GM23248 (cell line): ENCODE measurements at regions not wholly inside any gene's neighbourhood (a gene's known extent, or its start where the extent isn't known, plus 50 kb on each side); places are given as distances from the start of the nearest gene placed in this dataset.

ENCODE experiments used
- DNase-seq: peaks from one replicate; pipeline ENCODE4 v3.0.0-alpha.2; 2015
- H2AFZ ChIP-seq: fragments of 200-600 bp; sonication (generic); 2 replicates; pipeline ENCODE4 v1.6.1; 2016; ENCODE audit warnings: antibody characterized with exemption
- H3F3A ChIP-seq: fragments of 200-600 bp; sonication (generic); 2 replicates; pipeline ENCODE4 v1.6.1; 2016; ENCODE audit warnings: mild to moderate bottlenecking, antibody characterized with exemption, mixed run types; ENCODE audit not compliant: insufficient read depth
- H3K27ac ChIP-seq: fragments of 200-600 bp; sonication (generic); 2 replicates; pipeline ENCODE4 v1.5.1; 2016; ENCODE audit warnings: mild to moderate bottlenecking
- H3K27me3 ChIP-seq: fragments of 200-600 bp; sonication (generic); replicated peaks from 2 replicates; pipeline ENCODE4 v1.6.1; 2016; ENCODE audit warnings: mild to moderate bottlenecking; ENCODE audit not compliant: insufficient read depth
- H3K36me3 ChIP-seq: fragments of 200-600 bp; sonication (generic); 2 replicates; pipeline ENCODE4 v1.6.1; 2016; ENCODE audit warnings: low read depth, mild to moderate bottlenecking
- H3K4me1 ChIP-seq: fragments of 200-600 bp; sonication (generic); 2 replicates; pipeline ENCODE4 v1.6.1; 2016; ENCODE audit warnings: mild to moderate bottlenecking; ENCODE audit not compliant: insufficient read depth
- H3K4me2 ChIP-seq: fragments of 200-600 bp; sonication (generic); one replicate; pipeline ENCODE4 v1.6.1; 2016; ENCODE audit warnings: mild to moderate bottlenecking; ENCODE audit not compliant: unreplicated experiment
- H3K4me3 ChIP-seq: fragments of 200-600 bp; sonication (generic); 2 replicates; pipeline ENCODE4 v1.5.1; 2016; ENCODE audit warnings: mild to moderate bottlenecking
- H3K79me2 ChIP-seq: fragments of 200-600 bp; sonication (generic); 2 replicates; pipeline ENCODE4 v1.6.1; 2016; ENCODE audit warnings: mild to moderate bottlenecking; ENCODE audit not compliant: insufficient read depth
- H3K9ac ChIP-seq: fragments of 200-600 bp; sonication (generic); 2 replicates; pipeline ENCODE4 v1.6.1; 2016; ENCODE audit warnings: mild to moderate bottlenecking
- H3K9me2 ChIP-seq: fragments of 200-600 bp; sonication (generic); 2 replicates; pipeline ENCODE4 v1.6.1; 2016; ENCODE audit warnings: mixed run types, mild to moderate bottlenecking, moderate library complexity; ENCODE audit not compliant: insufficient read depth
- H3K9me3 ChIP-seq: fragments of 200-600 bp; sonication (generic); one replicate; pipeline ENCODE4 v1.6.1; 2017; ENCODE audit warnings: low read depth
- H4K20me1 ChIP-seq: fragments of 200-600 bp; sonication (generic); 2 replicates; pipeline ENCODE4 v1.6.0; 2016; ENCODE audit not compliant: insufficient read depth
- EZH2 ChIP-seq: fragments of 200-600 bp; sonication (generic); IDR thresholded peaks from 2 replicates; pipeline ENCODE4 v1.6.1; 2018; ENCODE audit warnings: antibody characterized with exemption, mild to moderate bottlenecking; ENCODE audit not compliant: insufficient read depth, poor library complexity, severe bottlenecking
- EZH2phosphoT487 ChIP-seq: fragments of 200-600 bp; sonication (generic); IDR thresholded peaks from 2 replicates; pipeline ENCODE4 v1.6.1; 2018; ENCODE audit warnings: antibody characterized with exemption, moderate library complexity, mild to moderate bottlenecking, low read depth; ENCODE audit not compliant: insufficient read depth
- WGBS, 2 experiments: methylation state at CpG; one replicate each; pipeline ENCODE4 v1.1.6; 2015 to 2017; ENCODE audit warnings: low lambda C conversion rate in 2 of 2, low coverage in 1 of 2; ENCODE audit errors: missing lambda C conversion rate in 2 of 2; 5-methylcytosine and 5-hydroxymethylcytosine counted together
- in situ Hi-C: fragments of 300-500 bp; cut with MboI; formaldehyde crosslinking; loops from 2 replicates; pipeline ENCODE4 v1.15.0; 2020

- no peaks in the 10 kb centered on the region for H3F3A ChIP-seq
- H3K4me3 ChIP-seq, result no peak overlapping the region
- H3K4me2 ChIP-seq, result no peak overlapping the region
- H3K9me2 ChIP-seq, result no peaks in the 10 kb centered on the region
- H3K27me3 ChIP-seq, result no peaks in the 10 kb centered on the region
- H3K79me2 ChIP-seq, result no peaks in the 10 kb centered on the region
- no peaks in the 10 kb centered on the region for H3K36me3 ChIP-seq
- TF ChIP-seq EZH2phosphoT487, result no peak
- no peak for TF ChIP-seq EZH2
- no peak overlapping the region for H2AFZ ChIP-seq
- H4K20me1 ChIP-seq, result no peaks in the 10 kb centered on the region
- H3K9ac ChIP-seq, result no peak overlapping the region
- no peaks in the 10 kb centered on the region for H3K9me3 ChIP-seq
- no peak overlapping the region for H3K27ac ChIP-seq
- in situ Hi-C loops, result loop anchor here (25.0 kb wide), 2 partner anchors 552 to 1077 kb away; no protein-coding TSS in a partner anchor
- 97 to 100% methylated on average over 1 of the region's 1 CpG for WGBS, 2 experiments
- no peak for DNase-seq
- H3K4me1 ChIP-seq, result no peaks in the 10 kb centered on the region
These were observed 422.5 kb downstream of the TMEM135 start for GRCh38 chr11:87460279-87460678.

- Histone ChIP-seq H3K4me2 (no peak overlapping the region), H3K27me3 (no peaks in the 10 kb centered on the region), H3K27ac (no peak overlapping the region), H2AFZ (no peak overlapping the region), H3K4me1 (peaks cover 2% of the 10 kb centered on the region; the same call in 1 of the 2 replicates), H3F3A (no peaks in the 10 kb centered on the region), H3K9me2 (no peaks in the 10 kb centered on the region), H3K36me3 (no peaks in the 10 kb centered on the region), H4K20me1 (no peaks in the 10 kb centered on the region), H3K4me3 (no peak overlapping the region), H3K9me3 (no peaks in the 10 kb centered on the region), H3K79me2 (no peaks in the 10 kb centered on the region), H3K9ac (no peak overlapping the region)
- in situ Hi-C loops, result loop anchor here (25.0 kb wide), 2 partner anchors 553 to 1078 kb away; no protein-coding TSS in a partner anchor
- WGBS, 2 experiments, result 93 to 94% methylated on average over 3 of the region's 3 CpGs
- no peak for DNase-seq
- TF ChIP-seq EZH2 (no peak), EZH2phosphoT487 (no peak)
These were observed 421.6 kb downstream of the TMEM135 start for GRCh38 chr11:87459351-87459750.

GRCh38 chr11:87456499-87456898 lies 418.8 kb downstream of the TMEM135 start:
- Histone ChIP-seq H3K9ac (no peak overlapping the region), H3K4me2 (no peak overlapping the region), H3K36me3 (no peaks in the 10 kb centered on the region), H3K9me2 (0 out of 2 replicates have a peak, but pooled peaks cover 11% of the 10 kb centered on the region), H3K27me3 (no peaks in the 10 kb centered on the region), H3K4me1 (peaks cover 17% of the 10 kb centered on the region), H3K27ac (no peak overlapping the region), H4K20me1 (no peaks in the 10 kb centered on the region), H3K4me3 (no peak overlapping the region), H3F3A (no peaks in the 10 kb centered on the region), H2AFZ (no peak overlapping the region), H3K79me2 (no peaks in the 10 kb centered on the region), H3K9me3 (no peaks in the 10 kb centered on the region)
- no peak for TF ChIP-seq EZH2phosphoT487
- no peak for TF ChIP-seq EZH2
- in situ Hi-C loops, result loop anchor here (25.0 kb wide), 2 partner anchors 556 to 1081 kb away; no protein-coding TSS in a partner anchor
- DNase-seq, result no peak
- WGBS, 2 experiments, result 93 to 97% methylated on average over 1 of the region's 1 CpG

- no peak for DNase-seq
- H3K79me2 ChIP-seq, result no peaks in the 10 kb centered on the region
- H4K20me1 ChIP-seq, result no peaks in the 10 kb centered on the region
- H3F3A ChIP-seq, result no peaks in the 10 kb centered on the region
- H2AFZ ChIP-seq, result no peak overlapping the region
- H3K9ac ChIP-seq, result no peak overlapping the region
- TF ChIP-seq EZH2, result no peak
- TF ChIP-seq EZH2phosphoT487, result no peak
- H3K27me3 ChIP-seq, result no peaks in the 10 kb centered on the region
- H3K27ac ChIP-seq, result no peak overlapping the region
- 90 to 91% methylated on average over 3 of the region's 3 CpGs for WGBS, 2 experiments
- 0 out of 2 replicates have a peak, but pooled peaks cover 11% of the 10 kb centered on the region for H3K9me2 ChIP-seq
- H3K4me1 ChIP-seq, result peaks cover 21% of the 10 kb centered on the region
- H3K36me3 ChIP-seq, result no peaks in the 10 kb centered on the region
- no peaks in the 10 kb centered on the region for H3K9me3 ChIP-seq
- no peak overlapping the region for H3K4me2 ChIP-seq
- no peak overlapping the region for H3K4me3 ChIP-seq
- in situ Hi-C loops, result loop anchor here (25.0 kb wide), 2 partner anchors 557 to 1082 kb away; no protein-coding TSS in a partner anchor
These were observed 417.4 kb downstream of the TMEM135 start for GRCh38 chr11:87455180-87455579.
